C4-2B (cell line): ENCODE measurements at regions not wholly inside any gene's neighbourhood (a gene's known extent, or its start where the extent isn't known, plus 50 kb on each side); places are given as distances from the start of the nearest gene placed in this dataset.

ENCODE experiments used
- H3K27ac ChIP-seq: fragments of 450-650 bp; 2 replicates; pipeline ENCODE4 v1.5.1; 2017
- CTCF ChIP-seq: fragments of 450-650 bp; conservative IDR thresholded peaks from 2 replicates; pipeline ENCODE4 v1.5.1; 2017; ENCODE audit warnings: mild to moderate bottlenecking
- ZFX ChIP-seq: fragments of 450-650 bp; IDR thresholded peaks from 2 replicates; pipeline ENCODE4 v1.6.1; 2017

DNA sequence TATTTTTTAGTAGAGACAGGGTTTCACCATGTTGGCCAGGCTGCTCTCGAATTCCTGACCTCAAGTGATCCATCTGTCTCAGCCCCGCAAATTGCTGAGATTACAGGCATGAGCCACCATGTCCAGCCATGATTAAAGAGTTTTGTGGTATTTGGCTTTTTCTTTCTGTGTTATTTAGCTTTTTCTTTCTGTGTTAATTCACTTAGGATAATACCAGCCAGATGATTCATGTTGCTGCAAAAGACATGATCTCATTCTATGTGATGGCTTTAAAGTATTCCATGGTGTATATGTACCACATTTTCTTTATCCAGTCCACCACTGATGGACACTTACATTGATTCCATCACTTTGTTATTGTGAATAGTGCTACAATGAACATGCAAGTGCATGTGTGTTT, 1135.2 kb downstream of the AMY1C start:
- TF ChIP-seq CTCF: no peak
- peak overlapping the region; percentile 36; the same call in 1 of the 2 replicates for H3K27ac ChIP-seq

GRCh38 chr1:104905322-104905721, 1155.6 kb downstream of the AMY1C start:
- TF ChIP-seq CTCF (no peak), ZFX (no peak)
- H3K27ac ChIP-seq: no peak overlapping the region

- TF ChIP-seq CTCF (no peak), ZFX (no peak)
- H3K27ac ChIP-seq: no peak overlapping the region
Measured at GRCh38 chr1:104906141-104906540, 1156.4 kb downstream of the AMY1C start.

- no peak for TF ChIP-seq ZFX
- no peak for TF ChIP-seq CTCF
- no peak overlapping the region for H3K27ac ChIP-seq
Measured at GRCh38 chr1:104919188-104919587, 1169.5 kb downstream of the AMY1C start.

DNA sequence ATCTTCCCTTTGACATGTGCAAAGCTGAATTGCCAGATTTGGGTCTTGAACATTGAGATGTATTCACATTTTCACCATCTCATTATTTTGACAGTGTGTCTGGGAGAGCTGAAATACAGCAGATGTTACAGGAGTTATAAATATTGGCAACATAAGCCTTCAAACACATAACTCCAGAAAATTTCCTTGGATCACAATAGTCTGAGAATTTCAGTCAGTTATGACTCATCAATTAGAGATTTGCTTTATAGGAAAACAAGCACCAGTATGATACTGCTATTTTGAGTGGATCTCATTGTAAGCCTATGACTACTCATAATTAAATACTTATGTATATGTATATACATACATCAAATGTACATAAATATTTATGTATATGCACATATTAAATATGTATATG, 1171.8 kb downstream of the AMY1C start:
- TF ChIP-seq CTCF: no peak
- TF ChIP-seq ZFX: no peak
- H3K27ac ChIP-seq: no peak overlapping the region

GRCh38 chr1:104923075-104923474, 1173.4 kb downstream of the AMY1C start:
- TF ChIP-seq CTCF (no peak), ZFX (no peak)
- H3K27ac ChIP-seq: no peak overlapping the region

DNA sequence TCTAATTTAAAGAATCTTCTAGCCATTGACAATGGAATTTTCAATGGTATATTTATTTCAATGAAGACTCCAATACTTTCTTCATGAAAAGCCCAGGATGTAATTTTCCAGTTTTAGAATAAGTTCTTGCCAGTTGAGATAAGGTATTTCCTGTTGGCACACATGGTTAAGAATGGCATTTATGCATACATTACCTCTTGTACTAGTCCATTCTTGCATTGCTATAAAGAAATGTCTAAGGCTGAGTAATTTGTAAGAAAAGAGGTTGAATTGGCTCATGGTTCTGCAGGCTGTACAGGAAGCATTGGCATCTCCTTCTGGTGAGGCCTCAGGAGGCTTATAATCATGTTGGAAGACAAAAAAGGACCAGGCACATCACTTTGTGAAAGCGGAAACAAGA, 1179.6 kb downstream of the AMY1C start:
- TF ChIP-seq CTCF: no peak
- no peak for TF ChIP-seq ZFX
- H3K27ac ChIP-seq: no peak overlapping the region
